Thoracic aorta (tissue), 2 donors: ENCODE measurements at regions not wholly inside any gene's neighbourhood (a gene's known extent, or its start where the extent isn't known, plus 50 kb on each side); places are given as distances from the start of the nearest gene placed in this dataset.

Experiments
- ATAC-seq: fragments of 150-250 bp; one replicate; pipeline ENCODE4 v1.8.0; 2017; ENCODE audit warnings: low read depth; ENCODE audit not compliant: insufficient number of reproducible peaks, low FRiP score
- DNase-seq: peaks from one replicate; pipeline ENCODE4 v3.0.0-alpha.2; 2020; ENCODE audit warnings: low spot score
- H3K27ac ChIP-seq, 2 donors: fragments of 200-600 bp; sonication (generic); 1 replicate in 1 of 2; 2 replicates in 1 of 2; pipeline ENCODE4 v1.5.1; 2016; ENCODE audit warnings: mild to moderate bottlenecking in 2 of 2, moderate library complexity in 2 of 2
- H3K27me3 ChIP-seq: fragments of 200-600 bp; sonication (generic); replicated peaks from 2 replicates; pipeline ENCODE4 v1.6.0; 2016; ENCODE audit warnings: mild to moderate bottlenecking; ENCODE audit not compliant: insufficient read depth
- H3K36me3 ChIP-seq: fragments of 200-600 bp; sonication (generic); one replicate; pipeline ENCODE4 v1.5.1; 2016
- H3K4me1 ChIP-seq, 2 donors: fragments of 200-600 bp; sonication (generic); 1 replicate in 1 of 2; 2 replicates in 1 of 2; pipeline versions ENCODE4 v1.5.1 to v1.6.0; 2016; ENCODE audit warnings: low read depth in 2 of 2, mild to moderate bottlenecking in 1 of 2; ENCODE audit not compliant: control insufficient read depth in 1 of 2
- H3K4me3 ChIP-seq: fragments of 200-600 bp; sonication (generic); 2 replicates; pipeline ENCODE4 v1.5.1; 2016; ENCODE audit warnings: mild to moderate bottlenecking
- H3K9me3 ChIP-seq: fragments of 200-600 bp; sonication (generic); 2 replicates; pipeline ENCODE4 v1.5.1; 2016
- CTCF ChIP-seq: fragments of 200-600 bp; sonication (generic); IDR thresholded peaks from one replicate; pipeline ENCODE4 v1.5.1; 2019; ENCODE audit warnings: antibody characterized with exemption

- Histone ChIP-seq H3K27ac (peak overlapping the region; percentile 3 to 5), H3K4me1 (peaks cover 0 to 16% of the 10 kb centered on the region in 2 donors), H3K27me3 (no peaks in the 10 kb centered on the region), H3K36me3 (no peaks in the 10 kb centered on the region), H3K4me3 (no peak overlapping the region), H3K9me3 (no peaks in the 10 kb centered on the region)
- TF ChIP-seq CTCF: no peak
- DNase-seq (no peak), ATAC-seq (no peak)
Measured at GRCh38 chr11:122253589-122254231, 137.7 kb upstream of the BLID start.

GRCh38 chr11:122248939-122249338 is 132.9 kb upstream of the BLID start:
- H3K4me1 ChIP-seq: peaks cover 0 to 17% of the 10 kb centered on the region in 2 donors
- DNase-seq: no peak
- H3K27me3 ChIP-seq: no peaks in the 10 kb centered on the region
- H3K36me3 ChIP-seq: no peaks in the 10 kb centered on the region
- H3K27ac ChIP-seq: no peak overlapping the region
- no peaks in the 10 kb centered on the region for H3K9me3 ChIP-seq
- no peak for TF ChIP-seq CTCF
- no peak for ATAC-seq
- no peak overlapping the region for H3K4me3 ChIP-seq

GRCh38 chr11:122248131-122248530 is 132.1 kb upstream of the BLID start:
- H3K9me3 ChIP-seq: no peaks in the 10 kb centered on the region
- ATAC-seq (no peak), DNase-seq (no peak)
- H3K36me3 ChIP-seq: no peaks in the 10 kb centered on the region
- no peak for TF ChIP-seq CTCF
- H3K4me3 ChIP-seq: no peak overlapping the region
- no peaks in the 10 kb centered on the region for H3K27me3 ChIP-seq
- peaks cover 0 to 9% of the 10 kb centered on the region in 2 donors for H3K4me1 ChIP-seq
- no peak overlapping the region for H3K27ac ChIP-seq

- TF ChIP-seq CTCF: no peak
- Histone ChIP-seq H3K9me3 (no peaks in the 10 kb centered on the region), H3K27ac (no peak overlapping the region), H3K4me1 (peaks cover 0 to 9% of the 10 kb centered on the region in 2 donors), H3K27me3 (no peaks in the 10 kb centered on the region), H3K4me3 (no peak overlapping the region), H3K36me3 (no peaks in the 10 kb centered on the region)
- ATAC-seq (no peak), DNase-seq (no peak)
Measured at GRCh38 chr11:122246874-122247273, 130.9 kb upstream of the BLID start.

- ATAC-seq: no peak
- no peak for TF ChIP-seq CTCF
Measured at GRCh38 chr11:122242731-122243130, 126.7 kb upstream of the BLID start.

More at GRCh38 chr11:122242731-122243130, 126.7 kb upstream of the BLID start:
- DNase-seq: no peak
- no peaks in the 10 kb centered on the region for H3K27me3 ChIP-seq
- no peak overlapping the region for H3K4me3 ChIP-seq
- no peaks in the 10 kb centered on the region for H3K9me3 ChIP-seq
- H3K27ac ChIP-seq: no peak overlapping the region
- no peaks in the 10 kb centered on the region for H3K36me3 ChIP-seq
- H3K4me1 ChIP-seq: peaks cover 0 to 2% of the 10 kb centered on the region in 2 donors
